Left lung (tissue), 4 donors: ENCODE measurements at regions not wholly inside any gene's neighbourhood (a gene's known extent, or its start where the extent isn't known, plus 50 kb on each side); places are given as distances from the start of the nearest gene placed in this dataset.
A peak's percentile ranks its signal among the peaks of the same experiment; 100 is the strongest.

ENCODE experiments used
- ATAC-seq: fragments of 200-7000 bp; cut with Tn5 transposase; one replicate; pipeline ENCODE4 v1.9.1; 2020; ENCODE audit warnings: moderate library complexity
- DNase-seq, 4 donors: peaks; one replicate each; pipeline ENCODE4 v3.0.0-alpha.2; 2013 to 2020
- H3K27ac ChIP-seq, 2 donors: fragments of 200-600 bp; sonication (generic) in 1 of 2; one replicate each; pipeline versions ENCODE4 v1.5.0 to v1.8.0; 2020 to 2021
- H3K27me3 ChIP-seq, 2 donors: fragments of 200-600 bp; sonication (generic) in 1 of 2; one replicate each; pipeline versions ENCODE4 v1.5.0 to v1.8.0; 2020 to 2021
- H3K36me3 ChIP-seq, 2 donors: fragments of 200-600 bp; sonication (generic) in 1 of 2; one replicate each; pipeline versions ENCODE4 v1.5.0 to v1.8.0; 2020 to 2021
- H3K4me1 ChIP-seq, 2 donors: fragments of 200-600 bp; one replicate each; pipeline ENCODE4 v1.8.0; 2021
- H3K4me3 ChIP-seq, 2 donors: fragments of 200-600 bp; sonication (generic) in 1 of 2; one replicate each; pipeline versions ENCODE4 v1.5.0 to v1.8.0; 2020 to 2021; ENCODE audit warnings: mild to moderate bottlenecking in 1 of 2
- H3K9me3 ChIP-seq, 2 donors: fragments of 200-600 bp; sonication (generic) in 1 of 2; one replicate each; pipeline versions ENCODE4 v1.5.0 to v1.8.0; 2020 to 2021
- CTCF ChIP-seq, 2 donors: fragments of 200-600 bp; sonication (generic) in 1 of 2; IDR thresholded peaks; one replicate each; pipeline versions ENCODE4 v1.5.0 to v1.8.0; 2021; ENCODE audit warnings: antibody characterized with exemption in 2 of 2
- intact Hi-C, 2 donors: fragments of 100-400 bp; cut with DNase I; formaldehyde crosslinking; loops; one replicate each; pipeline versions ENCODE4 v1.11.2 to v1.14.2; 2022
- donor health status: DM: no; HTN: yes; CAD: no.
- donor health status: DM: no; HTN: no; CAD: no.

- ATAC-seq: peak; percentile 60
- no peak overlapping the region for H3K27ac ChIP-seq
- no peaks in the 10 kb centered on the region for H3K9me3 ChIP-seq
- no peak overlapping the region for H3K4me3 ChIP-seq
- no peaks in the 10 kb centered on the region for H3K27me3 ChIP-seq
- no peak for TF ChIP-seq CTCF (IDR thresholded peaks at IDR 0.05)
- no peaks in the 10 kb centered on the region for H3K36me3 ChIP-seq
- peaks cover 7 to 25% of the 10 kb centered on the region in 2 donors for H3K4me1 ChIP-seq
- DNase-seq: peak in 1 of 4 donors; percentile 72
- intact Hi-C loops: no loop called here
These were observed 126.5 kb upstream of the THBS1 start for GRCh38 chr15:39454189-39454986.

GRCh38 chr15:39455471-39455991 is 125.3 kb upstream of the THBS1 start:
- Histone ChIP-seq H3K27me3 (no peaks in the 10 kb centered on the region), H3K9me3 (no peaks in the 10 kb centered on the region), H3K27ac (no peak overlapping the region), H3K4me3 (no peak overlapping the region), H3K36me3 (no peaks in the 10 kb centered on the region), H3K4me1 (peaks cover 7 to 25% of the 10 kb centered on the region in 2 donors)
- intact Hi-C loops: no loop called here
- DNase-seq: no peak
- TF ChIP-seq CTCF (IDR thresholded peaks at IDR 0.05): no peak
- peak; percentile 25 for ATAC-seq

- H3K9me3 ChIP-seq: no peaks in the 10 kb centered on the region
- no peak for DNase-seq
- H3K4me3 ChIP-seq: no peak overlapping the region
- intact Hi-C loops: no loop called here
- H3K36me3 ChIP-seq: no peaks in the 10 kb centered on the region
- no peaks in the 10 kb centered on the region for H3K27me3 ChIP-seq
- no peak for ATAC-seq
- H3K27ac ChIP-seq: no peak overlapping the region
- no peak for TF ChIP-seq CTCF (IDR thresholded peaks at IDR 0.05)
- peaks cover 7 to 25% of the 10 kb centered on the region in 2 donors for H3K4me1 ChIP-seq
These were observed 124.7 kb upstream of the THBS1 start for GRCh38 chr15:39456159-39456558.

- H3K27ac ChIP-seq: no peak overlapping the region
- no peaks in the 10 kb centered on the region for H3K27me3 ChIP-seq
- no peak overlapping the region for H3K4me3 ChIP-seq
- intact Hi-C loops: no loop called here
- ATAC-seq: no peak
- no peak for TF ChIP-seq CTCF (IDR thresholded peaks at IDR 0.05)
- no peaks in the 10 kb centered on the region for H3K36me3 ChIP-seq
- peaks cover 7 to 25% of the 10 kb centered on the region in 2 donors for H3K4me1 ChIP-seq
- no peak for DNase-seq
- H3K9me3 ChIP-seq: no peaks in the 10 kb centered on the region
These were observed 124.1 kb upstream of the THBS1 start for GRCh38 chr15:39456582-39457330.

- DNase-seq: no peak
- no peak overlapping the region for H3K27ac ChIP-seq
- no peaks in the 10 kb centered on the region for H3K9me3 ChIP-seq
- ATAC-seq: no peak
- peaks cover 7 to 36% of the 10 kb centered on the region in 2 donors for H3K4me1 ChIP-seq
- H3K27me3 ChIP-seq: no peaks in the 10 kb centered on the region
- H3K4me3 ChIP-seq: no peak overlapping the region
- no peaks in the 10 kb centered on the region for H3K36me3 ChIP-seq
- no peak for TF ChIP-seq CTCF (IDR thresholded peaks at IDR 0.05)
- intact Hi-C loops: no loop called here
These were observed 122.7 kb upstream of the THBS1 start for GRCh38 chr15:39458131-39458530.
